GM18868 (cell line): ENCODE measurements at regions not wholly inside any gene's neighbourhood (a gene's known extent, or its start where the extent isn't known, plus 50 kb on each side); places are given as distances from the start of the nearest gene placed in this dataset.
"Not testable (repeated sequence)": the region's sequence is repeated elsewhere in the genome, so short reads cannot be mapped to it uniquely, and the experiment has no call there.

ENCODE experiments used
- ATAC-seq: cut with Tn5 transposase; IDR thresholded peaks from one replicate; pipeline ENCODE4 v1.9.1; 2021; ENCODE audit warnings: mild to moderate bottlenecking, moderate library complexity; ENCODE audit not compliant: unreplicated experiment

DNA sequence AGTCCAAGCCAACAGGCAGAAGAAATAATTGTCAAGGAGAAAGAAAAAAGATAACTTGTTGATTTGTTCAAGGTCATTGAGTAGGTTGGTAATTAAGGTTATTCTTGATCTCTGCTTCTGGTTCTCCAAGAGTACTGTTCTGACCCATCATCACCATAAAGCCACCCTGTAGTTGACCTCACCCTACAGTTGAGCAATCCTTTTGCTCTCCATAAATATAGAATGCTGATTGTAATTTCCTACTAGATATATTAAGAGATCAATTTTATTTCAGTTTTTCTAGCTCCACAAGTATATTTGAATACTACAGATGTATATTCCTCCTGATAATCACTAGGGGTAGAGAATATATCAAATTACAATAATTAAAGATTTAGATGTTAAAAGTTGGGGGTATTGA is 350.5 kb upstream of the PDE3A start:
- no peak for ATAC-seq

DNA sequence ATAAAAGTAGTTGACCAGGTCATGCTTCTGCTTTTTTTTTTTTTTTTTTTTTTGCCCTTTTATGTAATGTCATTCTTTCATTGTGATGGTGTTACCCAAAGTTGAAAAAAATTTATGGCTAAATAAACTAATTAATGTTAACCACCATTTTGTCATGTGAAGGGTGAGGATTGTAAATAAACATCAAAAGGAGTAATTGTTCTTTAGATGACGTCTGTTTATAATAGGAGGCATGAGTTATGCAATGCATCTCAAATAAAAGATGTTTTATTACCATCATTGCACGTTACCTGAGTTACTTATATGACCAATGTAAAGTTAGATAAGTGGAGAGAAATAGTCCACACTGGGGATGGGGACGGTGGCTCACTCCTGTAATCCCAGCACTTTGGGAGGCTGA is 349.9 kb upstream of the PDE3A start:
- no peak for ATAC-seq

DNA sequence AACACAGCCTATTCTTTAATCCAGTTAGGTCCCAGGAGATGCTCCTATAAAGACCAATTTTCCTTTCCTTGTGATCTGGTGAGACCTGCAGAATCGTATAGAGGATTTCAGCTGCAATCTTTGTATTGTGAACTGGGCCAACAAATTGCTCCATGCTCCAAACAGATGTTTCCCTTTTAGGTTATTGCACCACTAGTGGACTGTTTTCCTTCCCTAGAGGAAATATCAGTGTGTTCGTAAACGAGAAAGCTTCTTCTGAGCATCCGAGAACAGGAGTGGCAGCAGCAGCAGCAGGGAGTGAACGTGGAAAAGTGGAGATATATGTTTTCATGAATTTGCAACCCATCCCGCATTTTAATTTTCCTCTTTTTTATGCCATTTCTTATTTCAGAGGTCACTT is 344.1 kb upstream of the PDE3A start:
- no peak for ATAC-seq

DNA sequence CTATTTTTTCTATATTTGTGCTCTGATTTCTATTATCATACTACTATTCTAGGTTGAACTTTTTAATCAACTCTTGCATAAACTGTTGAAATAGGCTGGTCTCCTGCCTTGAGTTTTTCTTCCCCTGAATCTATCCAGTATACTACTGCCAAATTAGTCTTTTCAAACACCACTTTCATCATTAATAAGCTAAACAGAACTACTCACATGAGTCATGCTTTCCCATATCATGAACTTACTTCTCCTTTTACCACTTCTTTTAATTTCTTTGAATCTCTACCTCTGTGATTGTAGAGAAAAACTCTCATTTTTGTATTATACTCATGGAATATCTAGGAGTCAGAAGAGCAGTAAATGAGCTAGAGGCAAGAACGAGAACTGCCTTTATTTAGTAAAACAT is 340.3 kb upstream of the PDE3A start:
- peak; percentile 73 for ATAC-seq

DNA sequence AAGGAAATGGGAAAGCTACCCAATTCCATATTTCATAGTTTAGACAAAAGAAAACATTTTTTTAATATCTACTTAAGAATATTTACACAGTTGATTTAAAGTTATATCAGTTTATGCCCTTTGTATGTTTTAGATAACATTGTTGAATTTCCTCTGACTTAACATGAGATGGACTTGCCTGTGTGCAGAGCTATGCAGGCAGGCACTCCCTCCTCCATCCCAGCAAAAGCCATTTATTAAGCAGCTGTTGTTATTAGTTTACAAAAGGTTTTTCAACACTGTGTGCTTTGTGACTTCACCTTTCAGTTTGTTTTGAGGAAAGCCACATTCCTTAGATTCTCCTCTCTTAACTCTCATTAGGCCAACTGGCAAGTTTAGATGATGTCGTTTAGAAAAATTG is 337.5 kb upstream of the PDE3A start:
- ATAC-seq, result no peak

DNA sequence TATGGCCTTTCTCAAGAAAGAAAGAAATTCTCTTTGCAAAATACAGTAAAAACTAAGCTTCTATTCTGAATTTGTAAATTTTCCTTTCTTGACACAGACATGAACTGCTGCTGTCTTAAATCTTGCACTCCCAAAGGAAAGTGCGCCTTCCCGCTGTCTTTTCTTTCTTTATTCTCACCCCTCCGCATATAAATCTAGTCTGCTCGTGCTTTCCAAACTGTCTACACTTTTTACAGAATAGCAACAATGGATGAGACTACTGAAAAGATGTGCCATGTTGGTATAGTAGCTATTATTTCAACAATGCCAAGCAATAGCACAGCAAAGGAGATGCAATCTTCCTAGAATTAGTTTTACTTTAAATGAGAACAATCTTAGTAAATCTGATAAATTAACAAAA is 328.8 kb upstream of the PDE3A start:
- no peak for ATAC-seq

- no peak for ATAC-seq
Measured at GRCh38 chr12:20040184-20040583, 328.2 kb upstream of the PDE3A start.

- ATAC-seq, result no peak
Measured at GRCh38 chr12:20040831-20041230, 327.5 kb upstream of the PDE3A start.

GRCh38 chr12:20044351-20044750 is 324.0 kb upstream of the PDE3A start:
- ATAC-seq, result no peak

GRCh38 chr12:20044846-20045245 is 323.5 kb upstream of the PDE3A start:
- no peak for ATAC-seq

GRCh38 chr12:20047901-20048300 is 320.4 kb upstream of the PDE3A start:
- no peak for ATAC-seq

GRCh38 chr12:20050221-20050620 is 318.1 kb upstream of the PDE3A start:
- ATAC-seq, result no peak

DNA sequence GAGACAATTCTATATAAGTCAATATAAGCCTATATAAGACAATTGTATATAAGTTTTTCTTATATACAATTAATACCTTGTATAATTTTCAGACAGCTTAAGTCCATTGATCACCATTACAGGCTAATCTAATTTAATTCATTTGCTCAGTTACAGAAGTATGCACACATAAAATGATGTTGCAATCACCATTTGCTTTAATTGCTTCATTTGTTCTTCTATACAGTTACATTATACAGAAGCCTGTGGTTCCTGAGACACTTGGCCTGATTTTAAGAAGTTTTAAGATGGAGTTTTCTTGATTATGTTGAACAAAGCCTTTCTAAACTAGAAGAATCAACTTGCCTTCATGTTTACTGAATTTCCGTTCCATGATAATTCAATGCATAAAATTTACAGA is 314.6 kb upstream of the PDE3A start:
- no peak for ATAC-seq

DNA sequence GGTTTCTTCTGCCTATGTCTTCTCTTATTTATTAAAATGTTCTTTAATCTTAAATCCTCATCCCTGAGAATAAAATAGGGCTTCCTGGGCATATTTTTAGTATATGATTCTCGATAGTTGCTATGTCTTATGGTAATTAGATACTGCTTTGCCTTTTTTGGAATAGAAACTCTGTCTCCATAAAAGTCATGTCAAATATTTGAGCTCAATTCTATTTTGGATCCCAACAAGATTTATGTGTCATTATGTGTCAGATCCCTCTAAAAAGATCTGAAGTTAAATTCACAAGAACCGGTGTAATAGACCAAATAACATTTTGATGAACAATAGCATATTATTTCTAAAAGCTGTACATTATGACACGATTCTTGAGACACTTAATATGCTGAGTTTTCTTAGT is 312.5 kb upstream of the PDE3A start:
- ATAC-seq, result no peak

DNA sequence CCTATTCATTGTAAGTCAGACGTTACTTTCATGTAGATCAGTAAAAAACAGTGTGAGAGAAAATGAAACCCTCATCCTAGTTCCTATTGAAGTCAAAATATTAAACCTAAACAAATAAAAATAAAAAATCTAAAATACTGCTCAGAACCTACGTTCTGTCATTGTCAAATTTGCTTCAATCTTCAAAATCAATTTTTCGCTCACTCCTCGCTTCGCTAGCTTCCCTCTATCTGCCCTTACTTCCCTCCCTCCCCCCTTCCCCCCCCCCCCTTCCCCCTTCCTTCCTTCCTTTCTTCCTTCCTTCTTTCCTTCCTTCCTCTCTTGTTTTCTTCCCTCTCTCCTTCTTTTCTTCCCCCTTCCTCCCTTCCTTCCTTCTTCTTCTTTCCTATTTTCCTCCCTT is 310.9 kb upstream of the PDE3A start:
- no peak for ATAC-seq

DNA sequence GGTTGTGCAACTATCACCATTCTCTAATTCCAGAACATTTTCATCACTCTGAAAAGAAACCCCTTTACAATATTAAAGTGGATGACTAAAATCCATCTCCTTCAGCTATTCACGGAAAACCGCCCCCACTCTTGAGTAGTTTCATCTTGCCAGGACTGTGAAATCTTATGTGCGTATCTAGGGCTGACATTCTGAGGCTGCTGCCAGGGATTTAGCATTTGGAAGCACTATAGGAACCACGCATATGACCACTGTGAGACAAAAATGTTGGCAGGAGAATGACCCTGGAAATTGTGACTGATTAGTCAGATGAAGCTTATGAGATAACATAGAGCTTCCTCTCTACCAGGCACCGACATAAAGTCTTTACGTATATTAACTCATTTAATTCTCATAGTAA is 305.2 kb upstream of the PDE3A start:
- ATAC-seq, result no peak

DNA sequence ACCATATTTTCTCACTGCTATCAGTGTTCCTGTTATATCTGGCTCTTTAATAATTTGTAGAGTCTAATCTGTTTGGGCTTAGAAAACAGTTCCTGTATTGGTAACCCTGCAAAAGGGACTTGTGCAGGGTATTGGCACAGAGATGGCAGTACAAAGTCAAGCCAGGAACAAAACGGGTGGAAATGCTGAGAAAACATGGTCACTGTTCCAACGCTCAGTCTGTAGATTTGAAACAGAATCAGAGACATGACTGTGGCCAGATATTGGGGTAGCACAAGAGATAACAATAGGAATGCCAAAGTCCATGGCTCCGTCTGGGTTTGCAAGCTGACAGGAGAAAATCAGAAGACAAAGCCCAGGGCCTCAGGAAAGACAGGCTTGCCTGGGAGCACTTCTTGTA is 290.7 kb upstream of the PDE3A start:
- no peak for ATAC-seq

- peak; percentile 72 for ATAC-seq
Measured at GRCh38 chr12:20089077-20089476, 279.3 kb upstream of the PDE3A start.

DNA sequence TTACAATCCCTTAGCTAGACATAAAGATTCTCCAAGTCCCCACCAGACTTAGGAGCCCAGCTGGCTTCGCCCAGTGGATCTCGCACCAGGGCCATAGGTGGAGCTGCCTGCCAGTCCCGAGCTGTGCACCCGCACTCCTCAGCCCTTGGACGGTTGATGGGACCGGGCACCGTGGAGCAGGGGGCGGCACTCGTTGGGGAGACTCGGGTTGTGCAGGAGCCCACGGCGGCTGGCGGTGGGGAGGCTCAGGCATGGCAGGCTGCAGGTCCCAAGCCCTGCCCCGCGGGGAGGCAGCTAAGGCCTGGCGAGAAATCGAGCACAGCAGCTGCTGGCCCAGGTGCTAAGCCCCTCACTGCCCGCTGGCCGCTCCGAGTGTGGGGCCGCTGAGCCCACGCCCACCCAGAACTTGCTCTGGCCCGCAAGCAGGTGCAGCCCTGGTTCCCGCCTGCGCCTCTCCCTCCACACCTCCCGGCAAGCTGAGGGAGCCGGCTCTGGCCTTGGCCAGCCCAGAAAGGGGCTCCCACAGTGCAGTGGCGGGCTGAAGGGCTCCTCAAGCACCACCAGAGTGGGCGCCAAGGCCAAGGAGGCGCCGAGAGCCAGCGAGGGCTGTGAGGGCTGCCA is 275.0 kb upstream of the PDE3A start:
- not testable (repeated sequence) for ATAC-seq

- ATAC-seq, result no peak
Measured at GRCh38 chr12:20096430-20096829, 271.9 kb upstream of the PDE3A start.

GRCh38 chr12:20097626-20098025 is 270.7 kb upstream of the PDE3A start:
- ATAC-seq, result peak; percentile 88

GRCh38 chr12:20099395-20100183 is 268.7 kb upstream of the PDE3A start:
- no peak for ATAC-seq

- ATAC-seq, result no peak
Measured at GRCh38 chr12:20101046-20101445, 267.3 kb upstream of the PDE3A start.
